Stimulated activated CD4-positive, alpha-beta T cell treated with anti-CD3 and anti-CD28 coated beads, Interleukin-2, amount 100 ng/mL, for 24 hours (primary cell): ENCODE measurements at regions not wholly inside any gene's neighbourhood (a gene's known extent, or its start where the extent isn't known, plus 50 kb on each side); places are given as distances from the start of the nearest gene placed in this dataset.

Experiments used
- DNase-seq, 2 donors: peaks; one replicate each; pipeline ENCODE4 v3.0.0-alpha.2; 2020

GRCh38 chr11:115696563-115696962 is 192.3 kb upstream of the CADM1 start:
- DNase-seq: no peak

GRCh38 chr11:115695677-115696364 is 191.6 kb upstream of the CADM1 start:
- no peak for DNase-seq

DNA sequence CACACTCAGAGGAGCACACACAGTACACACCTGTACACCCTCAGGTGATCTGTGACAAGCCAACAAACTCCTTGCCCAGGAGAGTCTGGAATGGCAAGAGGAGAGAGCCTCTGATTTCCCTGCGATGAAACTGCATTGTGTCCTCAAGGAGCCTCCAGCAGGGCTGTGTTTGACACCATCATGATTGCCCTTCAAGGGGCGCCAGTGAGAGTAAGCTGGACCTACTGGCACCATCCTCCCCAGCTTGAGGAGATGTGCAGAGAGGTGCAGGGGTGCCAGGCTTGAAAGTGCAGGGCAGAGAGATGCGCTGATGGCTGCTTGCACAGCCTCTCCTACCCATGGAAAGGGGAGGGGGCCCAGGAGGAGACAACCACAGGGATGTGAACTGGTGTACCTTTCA is 188.8 kb upstream of the CADM1 start:
- no peak for DNase-seq

- DNase-seq: no peak
Observed at GRCh38 chr11:115691030-115691429, 186.8 kb upstream of the CADM1 start.

DNA sequence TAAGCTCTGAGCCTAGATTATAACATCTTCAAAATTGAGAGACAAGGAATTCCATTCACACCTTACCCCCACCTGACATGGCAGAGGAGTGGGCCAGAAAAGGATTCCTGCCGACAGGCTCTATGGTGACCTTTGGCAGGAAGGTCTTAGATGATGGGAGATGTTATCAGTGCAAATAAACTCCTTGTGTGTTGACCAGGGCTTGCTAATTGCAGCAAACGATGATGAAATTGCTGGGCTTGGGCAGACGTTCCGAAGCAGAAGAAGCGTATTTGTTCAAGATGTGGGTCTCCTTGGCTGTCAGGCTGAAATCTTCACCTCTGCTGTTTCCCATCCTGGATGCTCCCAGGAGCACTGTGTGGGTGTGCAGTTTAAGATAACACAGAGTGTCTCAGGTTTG is 183.7 kb upstream of the CADM1 start:
- DNase-seq: no peak

DNA sequence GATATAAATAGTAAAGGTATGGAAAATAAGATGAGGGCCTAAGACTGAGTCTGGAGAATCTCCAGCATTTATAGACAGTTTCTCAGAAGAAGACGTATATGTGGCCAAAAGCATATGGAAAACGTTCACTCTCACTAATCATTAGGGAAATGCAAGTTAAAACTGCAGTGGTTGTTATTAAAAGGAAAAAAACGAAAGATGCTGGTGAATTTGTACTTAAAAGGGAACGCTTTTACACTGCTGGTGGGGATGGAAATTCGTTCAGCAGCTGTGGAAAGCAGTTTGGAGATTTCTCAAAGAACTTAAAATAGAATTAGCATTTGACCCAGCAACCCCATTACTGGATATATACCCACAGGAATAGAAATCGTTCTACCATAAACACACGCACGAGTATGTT is 180.5 kb upstream of the CADM1 start:
- no peak for DNase-seq

DNA sequence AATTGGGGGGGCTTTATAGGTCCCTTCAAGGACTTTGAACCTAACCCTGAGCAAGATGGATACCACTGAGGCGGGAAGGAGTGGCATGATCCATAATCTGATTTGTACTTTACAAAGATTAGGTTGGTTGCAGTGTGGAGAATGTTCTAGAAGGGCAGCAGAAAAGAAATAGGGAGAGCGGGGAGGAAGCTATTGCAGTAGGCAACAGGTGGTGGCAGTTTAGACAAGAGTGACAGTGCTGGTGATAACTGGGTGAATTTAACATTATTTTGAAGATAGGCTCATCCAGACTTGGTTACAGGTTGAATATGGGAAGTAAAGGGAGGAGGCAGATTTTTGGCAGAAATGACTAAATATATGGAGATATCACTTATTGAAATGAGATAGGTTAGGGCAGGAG is 179.9 kb upstream of the CADM1 start:
- DNase-seq: no peak

DNA sequence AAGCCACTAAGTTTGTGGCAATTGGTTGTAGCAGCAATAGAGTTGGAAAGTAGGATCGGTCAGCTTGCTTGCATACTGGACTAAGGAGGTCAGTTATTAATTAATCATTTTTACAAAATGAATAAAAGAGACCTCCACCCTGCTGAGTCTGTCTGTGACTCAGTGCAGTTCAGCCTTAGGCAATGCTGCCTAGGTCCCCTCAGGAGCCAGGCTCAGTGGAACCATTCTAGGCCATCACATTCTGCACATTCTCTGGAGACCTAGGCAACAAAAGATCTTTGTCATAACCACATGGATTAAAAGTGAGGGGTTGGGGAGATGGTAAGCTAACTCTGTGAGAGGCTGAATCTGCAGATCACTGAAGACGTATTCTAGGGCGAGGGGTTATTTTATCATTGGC is 178.7 kb upstream of the CADM1 start:
- no peak for DNase-seq

DNA sequence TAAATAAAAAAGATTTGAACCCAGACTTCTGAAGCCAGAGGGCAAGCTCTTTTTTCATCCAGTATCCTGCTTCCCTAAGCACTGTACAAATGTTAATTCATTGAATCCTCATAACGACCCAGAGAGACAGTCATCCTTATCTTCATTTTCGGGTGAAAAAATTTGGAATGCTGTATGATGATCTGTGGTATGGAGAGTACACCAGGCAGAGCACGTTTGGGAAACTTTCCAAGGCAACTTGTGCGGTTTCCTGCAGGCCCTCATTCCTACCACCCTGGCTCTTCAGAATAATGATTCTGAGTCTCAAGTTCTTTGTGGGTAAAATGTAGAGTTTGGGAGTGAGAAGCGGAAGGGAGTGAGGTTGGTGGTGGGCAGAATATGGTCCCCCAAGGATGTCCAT is 177.9 kb upstream of the CADM1 start:
- no peak for DNase-seq

- DNase-seq: no peak
Observed at GRCh38 chr11:115679945-115680344, 175.7 kb upstream of the CADM1 start.

GRCh38 chr11:115678942-115679341 is 174.7 kb upstream of the CADM1 start:
- DNase-seq: no peak

- no peak for DNase-seq
Observed at GRCh38 chr11:115677190-115677589, 173.0 kb upstream of the CADM1 start.

DNA sequence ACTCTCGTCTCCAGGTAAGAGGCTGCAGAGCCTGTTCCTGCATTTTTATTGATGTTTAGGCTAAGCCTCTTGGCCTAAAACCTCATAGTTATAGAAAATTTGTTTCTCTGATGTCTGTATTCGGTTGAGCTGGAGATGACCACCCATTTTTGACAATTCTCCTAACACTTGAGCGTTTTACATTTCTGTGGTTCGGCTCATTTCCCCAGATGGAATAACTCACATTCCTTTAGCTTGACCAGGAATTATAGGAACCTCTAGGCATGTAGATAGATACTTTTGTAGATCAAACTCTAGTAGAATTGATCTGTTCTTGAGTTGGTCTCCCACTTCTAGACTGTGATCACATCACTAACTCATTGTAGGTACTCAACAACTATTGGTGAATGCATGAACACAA is 172.6 kb upstream of the CADM1 start:
- DNase-seq: no peak

GRCh38 chr11:115676206-115676605 is 172.0 kb upstream of the CADM1 start:
- DNase-seq: no peak

GRCh38 chr11:115674937-115675544 is 170.8 kb upstream of the CADM1 start:
- DNase-seq: no peak

DNA sequence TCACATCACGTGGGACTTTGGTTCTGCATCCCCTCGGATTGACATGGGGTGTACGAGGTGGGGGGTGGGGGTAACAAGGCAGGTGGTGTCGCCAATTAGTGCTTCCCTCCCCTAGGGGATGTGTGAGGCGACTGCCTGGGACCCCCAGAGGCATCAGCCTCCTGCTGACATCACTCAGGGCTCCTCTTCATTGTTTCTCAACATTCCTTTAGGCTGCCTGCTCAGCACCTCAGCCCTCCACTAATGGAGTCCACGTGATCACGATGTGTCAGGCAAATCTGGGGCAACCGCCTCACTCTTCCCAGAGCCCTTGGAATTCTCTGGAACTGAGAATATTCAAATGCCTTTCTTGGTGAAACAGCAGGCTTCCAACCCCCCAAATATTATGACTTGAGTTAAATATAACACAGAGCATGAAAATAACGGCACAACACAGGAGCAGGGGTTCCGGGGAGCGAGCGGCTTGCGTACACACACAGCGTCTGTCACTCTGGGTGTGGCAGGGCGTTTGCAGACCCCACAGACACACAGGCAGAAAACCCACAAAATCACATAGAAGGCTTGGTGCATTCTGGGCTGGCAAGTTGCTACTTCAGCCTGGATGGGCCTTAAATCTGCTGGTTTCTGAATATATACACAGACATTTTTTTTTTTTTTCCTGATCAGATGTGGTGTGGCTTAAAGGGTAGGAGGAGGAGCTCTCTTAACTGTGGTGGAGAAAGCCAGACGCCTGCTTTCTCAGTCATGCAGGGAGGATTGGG is 170.1 kb upstream of the CADM1 start:
- no peak for DNase-seq

DNA sequence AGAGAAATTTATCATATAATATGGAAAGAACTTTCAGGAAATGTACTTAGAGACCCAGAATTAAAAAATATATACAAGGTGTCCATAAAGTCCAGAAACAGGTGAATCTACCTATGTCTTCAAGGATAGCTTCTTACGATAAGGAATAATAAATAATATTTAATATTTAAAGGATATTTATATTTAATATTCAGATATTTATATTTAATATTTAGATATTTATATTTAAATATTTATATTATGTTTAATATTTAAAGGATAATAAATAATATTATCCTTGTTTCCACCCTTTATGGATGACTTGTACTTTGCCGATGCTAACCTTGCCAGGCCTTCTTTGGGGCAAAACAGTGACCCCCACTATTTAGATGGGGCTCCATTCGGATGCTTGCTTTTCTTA is 169.5 kb upstream of the CADM1 start:
- no peak for DNase-seq

GRCh38 chr11:115672999-115673411 is 168.8 kb upstream of the CADM1 start:
- DNase-seq: no peak

- no peak for DNase-seq
Observed at GRCh38 chr11:115672412-115672811, 168.2 kb upstream of the CADM1 start.

DNA sequence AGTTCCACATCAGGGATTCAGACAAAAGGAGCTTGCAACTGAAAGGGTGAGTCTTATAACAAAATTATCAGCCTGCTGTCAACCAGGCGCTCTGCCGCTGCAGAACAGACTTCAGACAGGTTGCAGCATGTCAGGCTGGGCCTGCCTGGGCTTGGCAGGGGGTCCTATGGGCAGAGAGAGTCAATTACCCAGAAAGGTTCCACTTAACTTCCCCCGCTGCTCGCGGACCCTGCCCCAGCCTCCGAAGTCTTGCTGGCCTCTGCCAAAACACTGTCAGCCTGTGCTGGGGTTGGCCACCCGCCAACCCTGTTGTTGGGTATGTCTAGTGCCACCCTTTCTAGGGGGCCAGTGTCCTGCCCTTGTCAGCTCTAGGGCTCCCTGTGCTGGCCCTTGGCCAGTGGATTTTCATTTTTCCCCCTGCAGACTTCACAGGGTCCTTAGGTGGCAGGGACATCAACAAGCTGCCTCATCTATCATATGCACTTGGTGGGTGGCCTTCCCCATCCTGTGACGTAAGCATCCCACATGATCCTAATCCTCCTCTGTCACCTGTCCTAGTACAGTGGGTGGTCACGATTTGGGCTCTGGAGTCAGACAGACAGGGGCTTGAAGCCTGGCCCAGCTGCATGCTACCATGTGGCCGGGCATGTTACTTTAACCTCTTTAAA is 166.5 kb upstream of the CADM1 start:
- no peak for DNase-seq

- no peak for DNase-seq
Observed at GRCh38 chr11:115665958-115666357, 161.7 kb upstream of the CADM1 start.

DNA sequence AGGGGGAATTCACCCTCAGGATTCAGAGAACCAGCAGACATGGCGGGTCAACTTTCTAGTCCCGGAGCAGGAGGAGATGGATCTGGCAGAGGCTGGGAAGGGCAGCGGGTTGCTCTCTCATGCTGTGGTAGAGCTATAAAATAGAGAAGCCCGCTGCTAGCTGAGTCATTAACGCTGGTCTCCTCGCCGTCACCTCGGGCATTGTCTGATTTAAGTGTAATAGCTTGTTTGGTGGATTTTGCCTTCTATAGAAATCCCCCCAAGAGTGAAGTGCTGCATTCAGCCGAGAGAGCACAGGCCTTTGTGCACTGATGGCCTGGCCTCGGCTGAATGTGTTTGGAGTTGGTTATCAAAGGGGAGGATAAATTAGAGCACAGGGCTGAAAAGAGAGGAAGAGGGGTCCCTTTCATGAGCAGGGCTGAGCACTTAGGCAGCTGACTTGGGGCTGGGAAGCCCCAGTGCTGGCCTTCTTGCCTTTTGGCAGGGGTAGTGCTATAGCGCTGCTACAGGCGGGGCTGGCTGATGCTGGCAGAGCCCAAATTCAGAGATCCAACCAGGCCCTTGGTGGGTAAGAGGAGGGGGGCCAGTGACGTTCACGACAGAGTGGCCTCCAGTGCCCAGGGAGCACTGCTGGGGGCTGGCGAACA is 161.1 kb upstream of the CADM1 start:
- no peak for DNase-seq

GRCh38 chr11:115664313-115664712 is 160.1 kb upstream of the CADM1 start:
- DNase-seq: no peak
